ENCODE measurements at regions not wholly inside any gene's neighbourhood (a gene's known extent, or its start where the extent isn't known, plus 50 kb on each side); places are given as distances from the start of the nearest gene placed in this dataset.

- H3K9me3 Mint-ChIP-seq: peaks cover 0 to 2% of the 10 kb centered on the region in 2 experiments; a peak in 1 of 5 replicates
- Histone ChIP-seq H3K79me1 (ENCODE audit: insufficient read depth, low read depth, low read length, poor library complexity, severe bottlenecking) (no peaks in the 10 kb centered on the region), H3K9me3 (ENCODE audit: control insufficient read depth, low read depth, low read length) (no peaks in the 10 kb centered on the region), H3K18ac (ENCODE audit: insufficient read length, low read depth, low read length) (no peak overlapping the region), H3T11ph (ENCODE audit: low read length) (no peak overlapping the region), H3K9ac (ENCODE audit: extremely low read depth, insufficient read length, low read length) (no peak overlapping the region), H3K27ac (ENCODE audit: insufficient read length, low read depth, low read length) (no peak overlapping the region), H2BK5ac (ENCODE audit: insufficient read length, low read length) (no peak overlapping the region), H3K4me1 (ENCODE audit: insufficient read depth, low read length) (no peaks in the 10 kb centered on the region), H2AFZ (ENCODE audit: low read length) (no peak overlapping the region), H2BK12ac (ENCODE audit: insufficient read length, low read depth, low read length) (no peak overlapping the region), H4K5ac (ENCODE audit: insufficient read length, low read depth, low read length) (no peak overlapping the region), H3K4ac (ENCODE audit: low read depth, low read length) (no peak overlapping the region), H3K56ac (ENCODE audit: insufficient read length, low read depth, low read length) (no peak overlapping the region), H4K91ac (ENCODE audit: insufficient read length, low read depth, low read length) (no peak overlapping the region), H3K79me2 (ENCODE audit: insufficient read depth, low read length) (no peaks in the 10 kb centered on the region), H2AK5ac (ENCODE audit: insufficient read length, low read length) (no peak overlapping the region), H3K14ac (ENCODE audit: insufficient read depth, low read length) (no peak overlapping the region), H3K27me3 (ENCODE audit: insufficient read depth, low read length) (no peaks in the 10 kb centered on the region), H4K20me1 (ENCODE audit: control insufficient read depth, insufficient read depth, insufficient read length) (no peaks in the 10 kb centered on the region), H2BK120ac (ENCODE audit: low read depth, low read length, poor library complexity, severe bottlenecking) (no peak overlapping the region), H2BK20ac (ENCODE audit: low read depth, low read length, poor library complexity, severe bottlenecking) (no peak overlapping the region), H3K23me2 (ENCODE audit: insufficient read length, low read depth, low read length, poor library complexity, severe bottlenecking) (no peaks in the 10 kb centered on the region), H4K8ac (replicated peaks; ENCODE audit: insufficient read length, low read depth, low read length) (no peak overlapping the region), H2BK15ac (ENCODE audit: low read depth, low read length) (no peak overlapping the region), H3K23ac (ENCODE audit: insufficient read length, low read depth, low read length) (no peak overlapping the region), H3K4me2 (ENCODE audit: insufficient read depth, insufficient read length, low read length) (no peak overlapping the region)
- WGBS (ENCODE audit: extremely low coverage, insufficient read length, low lambda C conversion rate): no CpG with 5 or more reads among the region's 5 CpGs
- H3K4me3 Mint-ChIP-seq: no peak overlapping the region
- no peak overlapping the region for H3K27ac Mint-ChIP-seq
- H3K27me3 Mint-ChIP-seq (ENCODE audit: low read depth): peaks cover 4% of the 10 kb centered on the region
- H3K4me1 Mint-ChIP-seq: no peaks in the 10 kb centered on the region
- H3K36me3 Mint-ChIP-seq (ENCODE audit: insufficient read depth in 1 of 3, low read depth in 3 of 3): peaks cover 0 to 4% (median 0%) of the 10 kb centered on the region in 3 experiments; a peak in 1 of 7 replicates
- DNase-seq: no peak
- TF ChIP-seq CTCF (conservative IDR thresholded peaks at IDR 0.05): no peak
Observed at GRCh38 chr7:95716357-95717122, 55.8 kb upstream of the DYNC1I1 start.

All from H9 (cell line).